HG03342 (cell line): ENCODE measurements at regions not wholly inside any gene's neighbourhood (a gene's known extent, or its start where the extent isn't known, plus 50 kb on each side); places are given as distances from the start of the nearest gene placed in this dataset.

Source experiments
- ATAC-seq: cut with Tn5 transposase; IDR thresholded peaks from one replicate; pipeline ENCODE4 v1.9.1; 2021; ENCODE audit warnings: mild to moderate bottlenecking, moderate library complexity; ENCODE audit not compliant: unreplicated experiment

GRCh38 chr5:164881442-164881841, 1376.0 kb downstream of the MAT2B start:
- ATAC-seq: no peak

- ATAC-seq: no peak
Measured at GRCh38 chr5:164885179-164885578, 1379.8 kb downstream of the MAT2B start.

GRCh38 chr5:164893071-164893470, 1387.7 kb downstream of the MAT2B start:
- ATAC-seq: no peak

GRCh38 chr5:164898705-164899104, 1393.3 kb downstream of the MAT2B start:
- ATAC-seq: no peak

- ATAC-seq: no peak
Measured at GRCh38 chr5:164909673-164910072, 1404.3 kb downstream of the MAT2B start.

GRCh38 chr5:164921722-164922121, 1416.3 kb downstream of the MAT2B start:
- ATAC-seq: no peak

GRCh38 chr5:164934039-164934438, 1428.6 kb downstream of the MAT2B start:
- no peak for ATAC-seq

GRCh38 chr5:164934561-164934960, 1429.1 kb downstream of the MAT2B start:
- no peak for ATAC-seq

GRCh38 chr5:164941132-164941531, 1435.7 kb downstream of the MAT2B start:
- no peak for ATAC-seq

- ATAC-seq: no peak
Measured at GRCh38 chr5:164950927-164951326, 1445.5 kb downstream of the MAT2B start.

GRCh38 chr5:164951570-164951969, 1446.2 kb downstream of the MAT2B start:
- ATAC-seq: no peak

GRCh38 chr5:164958688-164959087, 1453.3 kb downstream of the MAT2B start:
- ATAC-seq: no peak

- no peak for ATAC-seq
Measured at GRCh38 chr5:164959761-164960160, 1454.3 kb downstream of the MAT2B start.

GRCh38 chr5:164962329-164962961, 1457.0 kb downstream of the MAT2B start:
- no peak for ATAC-seq

- ATAC-seq: no peak
Measured at GRCh38 chr5:164966611-164967010, 1461.2 kb downstream of the MAT2B start.

- no peak for ATAC-seq
Measured at GRCh38 chr5:164967354-164967753, 1461.9 kb downstream of the MAT2B start.

GRCh38 chr5:164972973-164973372, 1467.6 kb downstream of the MAT2B start:
- ATAC-seq: no peak

GRCh38 chr5:164975986-164976385, 1470.6 kb downstream of the MAT2B start:
- no peak for ATAC-seq

GRCh38 chr5:164980480-164980879, 1475.1 kb downstream of the MAT2B start:
- ATAC-seq: no peak

- no peak for ATAC-seq
Measured at GRCh38 chr5:164998142-164998541, 1492.7 kb downstream of the MAT2B start.

- no peak for ATAC-seq
Measured at GRCh38 chr5:164998590-164998989, 1493.2 kb downstream of the MAT2B start.

GRCh38 chr5:165000479-165001190, 1495.2 kb downstream of the MAT2B start:
- no peak for ATAC-seq

- no peak for ATAC-seq
Measured at GRCh38 chr5:165003283-165003682, 1497.9 kb downstream of the MAT2B start.
